ENCODE measurements at regions not wholly inside any gene's neighbourhood (a gene's known extent, or its start where the extent isn't known, plus 50 kb on each side); places are given as distances from the start of the nearest gene placed in this dataset.

DNA sequence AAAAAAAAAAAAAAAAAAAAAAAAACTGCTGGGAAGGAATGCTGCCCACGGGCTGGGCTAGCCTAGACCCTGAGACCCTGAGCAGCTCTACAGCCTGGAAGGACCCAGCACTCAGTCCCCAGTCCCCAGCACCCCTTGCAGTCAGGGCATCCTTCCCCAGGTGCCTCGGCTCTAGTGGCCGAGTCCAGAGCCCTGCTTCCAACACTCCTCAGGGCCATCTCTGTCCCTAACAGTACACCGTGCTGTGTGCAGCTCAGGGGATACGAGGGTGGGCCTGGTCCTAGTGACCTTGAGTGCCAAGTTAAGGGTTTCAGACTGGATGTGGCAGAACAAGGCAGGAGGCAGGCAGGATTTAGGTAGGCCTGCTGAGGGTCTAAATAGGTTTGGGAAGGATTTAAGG lies 50.2 kb upstream of the LRP8 start:
- peak; percentile 17 for DNase-seq

DNA sequence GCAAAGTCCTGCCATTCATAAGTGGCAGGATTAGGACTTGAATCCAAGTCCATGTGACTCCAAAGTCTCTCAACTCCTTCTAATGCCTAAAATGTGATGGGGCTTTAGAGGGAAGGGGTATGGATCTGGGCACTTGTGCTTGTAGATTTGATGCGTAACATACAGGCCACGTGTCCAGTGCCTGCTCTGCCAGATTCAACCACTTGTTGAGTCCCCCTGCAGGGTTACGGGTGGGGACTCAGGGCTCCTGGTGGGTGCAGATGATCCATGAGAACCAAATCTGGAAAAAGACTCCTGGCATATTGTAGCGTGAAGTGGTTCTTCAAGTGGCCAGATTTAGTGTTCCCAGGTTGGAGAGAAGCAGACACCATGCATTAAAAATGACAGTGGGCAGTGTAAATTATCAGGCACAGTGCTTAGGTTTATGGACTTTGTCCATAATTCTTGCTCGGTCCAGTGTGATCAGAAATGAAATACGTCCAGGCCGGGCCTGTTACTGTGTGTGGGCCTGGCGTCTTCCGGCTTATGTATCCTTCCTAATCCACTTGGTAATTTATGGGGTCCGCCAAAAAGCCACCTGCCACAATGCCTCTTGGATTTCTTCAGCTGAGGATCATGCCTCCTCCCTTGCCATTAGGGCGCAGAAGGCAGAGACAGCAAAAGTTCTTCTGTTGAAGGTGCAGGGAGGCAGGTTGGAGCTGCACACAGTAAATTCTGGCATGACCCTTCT lies 51.2 kb upstream of the LRP8 start:
- DNase-seq = peak; percentile 32

DNA sequence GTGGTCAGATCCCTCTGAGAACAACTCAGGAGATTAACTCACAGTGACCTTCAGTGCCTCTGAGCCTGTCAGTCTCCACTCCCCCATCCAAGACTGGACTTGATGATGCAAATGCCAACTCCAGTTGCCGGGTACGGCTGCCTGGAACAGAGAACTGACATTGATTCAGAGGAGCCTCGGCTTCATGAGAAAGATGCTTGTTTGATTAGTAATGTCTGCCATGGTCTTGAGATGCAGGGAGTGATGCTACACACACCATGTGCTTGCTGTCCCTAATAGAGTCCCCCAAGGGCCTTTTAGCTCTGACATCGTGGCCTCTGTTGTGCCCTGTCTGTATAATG lies 51.8 kb upstream of the LRP8 start:
- peak; percentile 23 for DNase-seq

DNA sequence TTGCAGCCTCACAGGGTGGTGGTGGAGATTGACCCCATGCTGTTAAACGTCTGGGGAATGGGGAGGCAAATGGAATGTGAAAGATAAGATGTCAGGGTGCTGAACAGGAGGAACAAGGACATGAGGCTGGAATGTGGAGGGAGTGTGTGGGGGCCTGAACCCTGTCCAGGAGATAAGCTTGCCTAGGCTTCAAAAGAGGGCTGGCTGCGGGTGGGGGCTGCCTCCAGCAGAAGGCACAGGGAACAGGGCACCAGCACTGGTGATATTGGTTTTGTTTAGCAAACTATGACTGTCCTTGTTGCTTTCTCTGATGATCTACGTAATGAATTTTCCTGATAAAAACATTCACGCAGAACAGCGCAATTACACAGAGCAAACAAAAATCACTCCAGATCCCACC lies 52.4 kb upstream of the LRP8 start:
- peak; percentile 2 for DNase-seq

DNA sequence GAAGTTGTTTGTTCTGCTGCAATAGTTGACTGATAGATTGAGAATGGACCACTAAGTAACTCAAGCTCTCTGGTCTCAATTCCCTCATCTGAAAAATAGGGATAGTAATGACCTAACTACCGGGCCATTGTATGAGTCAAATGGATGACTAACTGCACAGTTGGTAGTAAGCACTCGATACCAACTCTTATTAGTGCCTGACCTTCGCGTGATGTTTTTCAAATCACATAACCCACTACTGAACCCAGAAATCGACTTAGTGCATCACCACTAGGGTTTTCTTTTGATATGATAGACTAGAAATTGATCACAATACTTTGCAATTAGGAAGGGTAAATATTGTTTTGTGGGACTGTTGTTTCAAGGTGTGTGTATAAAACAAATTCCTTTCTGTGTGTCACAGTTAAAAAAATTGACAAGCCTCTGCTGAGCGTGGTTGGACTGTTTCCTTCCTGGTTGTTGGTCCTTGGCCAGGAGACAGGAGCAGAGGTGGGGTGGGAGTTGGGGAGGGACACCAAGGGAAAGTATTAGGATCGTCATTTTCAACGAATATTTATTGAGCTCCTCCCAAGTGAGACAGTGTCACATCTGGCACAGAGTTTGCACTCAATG lies 54.0 kb upstream of the LRP8 start:
- DNase-seq = no peak

DNA sequence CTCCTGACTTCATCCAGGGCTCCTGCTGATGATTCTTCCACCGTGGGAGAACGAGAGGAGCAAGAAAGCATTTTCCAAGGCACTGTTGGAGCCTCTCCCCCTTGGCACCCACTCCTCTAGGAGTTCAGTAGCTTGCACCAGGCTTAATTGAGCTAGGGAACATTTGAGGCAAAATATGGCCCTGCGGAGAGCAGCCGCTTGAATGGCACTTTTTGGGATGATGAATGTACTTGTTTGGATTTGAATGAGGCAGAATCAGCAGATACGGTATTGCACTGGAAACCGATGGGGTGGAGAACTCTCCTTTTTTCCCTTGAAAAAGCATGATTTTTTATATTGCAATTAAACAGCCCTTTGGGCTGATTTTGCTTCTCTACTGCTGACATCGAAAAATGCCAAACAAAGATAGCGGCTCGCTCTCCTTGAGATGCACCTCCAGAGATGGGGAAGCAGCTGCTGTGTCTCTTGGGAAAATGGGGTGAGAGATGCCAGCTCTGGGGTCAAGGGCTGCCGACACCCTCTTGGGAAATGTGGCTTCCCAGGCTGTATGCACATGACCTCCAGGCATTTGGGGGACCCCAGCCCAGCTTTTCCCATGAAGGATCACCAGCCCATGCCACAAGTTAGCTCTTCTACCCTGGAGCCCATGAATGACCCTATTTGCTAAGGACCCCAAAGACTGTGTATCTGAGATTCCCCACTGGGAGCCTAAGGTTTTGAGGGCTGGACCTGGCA lies 55.4 kb upstream of the LRP8 start:
- DNase-seq = no peak

DNA sequence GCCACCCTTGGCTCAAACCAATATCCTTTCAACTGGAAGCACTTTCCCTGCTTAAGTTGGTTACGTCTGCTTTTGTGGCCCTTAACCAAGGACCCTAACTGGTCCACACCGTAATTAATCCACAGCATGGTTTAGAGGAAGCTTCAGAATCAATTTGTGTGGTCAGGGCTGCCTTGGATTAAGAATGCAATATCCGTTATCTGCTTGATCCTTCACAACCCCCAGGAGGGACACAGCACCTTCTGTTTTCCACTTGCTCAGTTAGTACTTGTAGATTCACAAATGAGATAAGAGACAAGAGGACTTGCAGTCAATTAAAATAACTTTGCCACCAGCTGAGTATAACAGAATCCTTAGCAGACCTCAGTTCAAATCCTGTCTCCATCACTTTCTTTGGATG lies 56.9 kb upstream of the LRP8 start:
- DNase-seq = no peak

DNA sequence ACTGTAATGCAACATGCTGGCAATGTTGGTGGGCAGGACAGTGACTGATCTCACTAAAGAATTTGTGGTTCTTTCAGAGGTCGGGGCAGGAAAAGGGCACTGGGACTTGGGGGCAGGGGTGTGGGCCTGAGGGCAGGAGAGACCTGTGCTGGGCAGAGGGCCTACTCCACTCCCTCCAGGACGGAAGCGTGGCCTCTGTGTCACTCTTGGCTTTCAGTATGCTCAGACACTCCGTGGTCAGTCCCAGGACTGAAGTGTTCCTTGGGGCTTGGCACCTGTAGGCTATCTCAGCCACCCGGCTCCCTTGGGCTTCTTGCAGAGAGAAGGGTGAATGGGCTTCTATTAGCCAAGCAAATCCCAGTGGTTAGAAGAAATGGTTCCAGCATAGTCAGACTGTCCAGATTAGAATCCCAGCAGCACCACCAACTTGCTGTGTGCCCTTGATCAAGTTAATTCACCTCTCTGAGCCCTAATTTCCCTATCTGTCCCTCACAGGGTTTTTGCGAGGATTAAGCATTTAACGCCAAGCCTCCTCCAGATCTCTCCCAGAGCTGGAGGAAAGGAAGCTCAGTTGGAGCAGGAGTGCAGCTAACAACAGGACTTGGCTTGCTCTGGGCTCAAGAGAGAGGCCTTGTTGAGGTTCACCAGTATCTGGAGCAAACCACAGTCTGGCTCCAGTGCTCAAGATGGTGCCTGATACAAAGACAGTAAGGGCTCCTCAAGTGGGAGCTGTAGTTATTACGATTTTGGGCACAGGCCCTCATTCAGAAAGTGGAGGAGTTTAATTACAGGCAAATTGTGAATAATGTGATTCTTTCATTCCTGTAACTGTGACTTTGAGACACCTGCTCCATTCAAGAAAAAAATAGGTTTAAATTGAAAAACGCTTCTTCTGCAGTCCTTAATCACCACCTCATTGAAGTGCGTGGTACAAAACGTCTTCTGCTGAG lies 57.7 kb upstream of the LRP8 start:
- no peak for DNase-seq

DNA sequence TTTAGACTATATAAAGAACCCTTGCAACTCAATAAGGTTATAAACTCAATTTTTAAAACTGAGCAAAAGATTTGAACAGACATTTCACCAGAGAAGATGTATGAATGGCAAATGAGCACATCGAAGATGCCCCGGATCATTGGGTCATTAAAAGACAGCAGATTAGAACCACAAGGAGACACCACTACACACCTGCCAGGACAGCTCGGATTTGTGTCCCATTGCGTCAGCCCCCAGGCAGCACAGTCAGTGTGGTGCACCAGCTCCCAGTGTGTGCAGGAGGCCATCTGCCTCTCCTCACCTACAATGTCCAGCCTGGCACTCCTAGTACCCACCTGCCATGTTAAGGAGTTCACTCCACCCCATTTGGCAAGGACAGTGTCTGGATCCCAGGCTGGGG lies 61.1 kb upstream of the LRP8 start:
- DNase-seq = no peak

DNA sequence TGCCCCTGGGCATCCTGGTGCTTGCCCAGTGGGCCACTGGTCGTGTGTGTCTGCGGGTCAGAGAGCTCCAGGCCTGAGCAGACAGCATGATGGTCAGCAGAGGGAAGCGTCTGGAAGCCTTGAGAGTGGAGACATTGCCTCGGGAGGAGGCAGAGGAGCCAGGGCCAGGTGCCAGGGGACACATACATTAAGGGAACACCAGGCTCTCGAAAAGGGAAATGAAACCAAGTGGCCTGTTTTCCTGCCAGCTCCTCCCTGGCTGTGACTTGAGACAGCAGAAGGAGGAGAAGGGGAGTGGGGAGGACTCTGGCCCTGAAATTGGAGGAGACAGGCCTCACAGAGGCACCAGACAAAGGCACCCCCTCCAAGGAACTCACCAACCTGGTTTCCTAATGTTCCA lies 62.4 kb upstream of the LRP8 start:
- no peak for DNase-seq

DNA sequence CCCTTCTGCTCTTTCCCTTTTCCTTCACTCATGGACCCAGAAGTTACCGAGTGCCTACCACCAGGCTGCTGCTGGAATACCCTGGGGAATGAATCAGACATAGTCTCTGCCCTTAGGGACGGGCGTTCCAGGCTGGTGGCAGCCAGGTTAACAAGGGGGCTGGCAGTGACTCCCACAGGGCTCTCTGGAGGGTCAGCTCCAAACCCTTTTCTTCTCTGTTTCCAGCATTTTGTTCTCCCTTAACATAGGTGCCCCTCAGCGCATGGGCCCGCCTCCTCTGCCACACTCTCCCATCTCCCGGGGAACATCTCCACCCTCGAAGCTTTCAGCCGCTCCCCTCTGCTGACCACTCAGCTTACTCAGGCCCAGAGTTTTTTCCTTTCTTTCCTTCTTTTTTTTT lies 62.9 kb upstream of the LRP8 start:
- no peak for DNase-seq

DNA sequence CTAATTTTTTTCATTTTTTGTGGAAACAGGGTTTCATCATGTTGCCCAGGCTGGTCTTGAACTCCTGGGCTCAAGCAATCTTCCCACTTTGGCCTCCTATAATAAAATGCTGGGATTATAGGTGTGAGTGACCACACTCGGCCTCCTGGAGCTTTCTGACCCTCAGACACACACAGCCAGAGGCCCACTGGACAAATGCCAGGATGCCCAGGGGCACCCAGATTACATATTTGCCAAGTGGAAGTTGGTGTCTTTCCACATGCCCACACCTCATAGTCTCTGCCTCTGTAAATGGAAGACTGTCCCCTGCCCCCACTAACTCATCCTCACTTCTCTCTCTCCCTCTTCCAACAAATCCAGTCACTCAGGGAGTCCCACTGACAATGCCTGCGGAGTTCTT lies 63.4 kb upstream of the LRP8 start:
- DNase-seq = no peak

DNA sequence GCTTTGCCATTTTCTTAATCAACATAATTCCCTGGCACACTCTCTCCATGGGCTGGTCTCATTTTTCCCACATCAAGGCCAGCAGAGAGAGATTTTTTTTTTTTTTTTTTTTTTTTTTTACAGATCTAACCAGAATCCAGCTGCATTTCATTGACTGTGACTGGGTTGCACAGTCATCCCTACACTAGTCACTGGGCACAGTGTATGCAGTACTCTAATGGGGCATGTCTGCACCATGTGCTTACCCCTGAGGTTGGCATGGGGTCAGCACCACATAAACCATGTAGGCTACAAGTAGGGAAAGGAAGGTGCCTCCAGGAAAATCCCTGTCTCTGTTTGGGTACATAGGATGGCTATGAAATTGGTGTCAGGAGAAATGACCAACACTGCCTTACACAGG lies 64.1 kb upstream of the LRP8 start:
- no peak for DNase-seq

DNA sequence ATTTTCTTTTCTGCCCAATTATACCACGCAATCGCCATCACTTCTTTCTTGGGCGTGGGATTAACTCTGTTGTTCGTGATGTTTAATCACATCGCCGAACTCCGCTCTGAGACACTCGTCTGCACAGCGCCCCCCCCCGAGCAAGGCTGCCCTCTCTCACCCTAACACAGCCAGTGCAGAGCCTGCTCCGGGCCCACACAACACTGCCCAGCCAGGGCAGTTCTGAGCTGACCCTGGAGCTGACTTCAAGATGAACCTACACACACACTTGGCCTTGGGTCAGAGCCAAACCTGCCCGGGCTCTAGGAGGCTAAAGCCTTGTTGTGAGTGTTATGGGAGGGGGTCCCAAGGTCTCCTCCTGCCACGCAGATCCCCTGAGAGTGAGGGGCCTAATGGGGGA lies 64.6 kb upstream of the LRP8 start:
- DNase-seq = no peak

DNA sequence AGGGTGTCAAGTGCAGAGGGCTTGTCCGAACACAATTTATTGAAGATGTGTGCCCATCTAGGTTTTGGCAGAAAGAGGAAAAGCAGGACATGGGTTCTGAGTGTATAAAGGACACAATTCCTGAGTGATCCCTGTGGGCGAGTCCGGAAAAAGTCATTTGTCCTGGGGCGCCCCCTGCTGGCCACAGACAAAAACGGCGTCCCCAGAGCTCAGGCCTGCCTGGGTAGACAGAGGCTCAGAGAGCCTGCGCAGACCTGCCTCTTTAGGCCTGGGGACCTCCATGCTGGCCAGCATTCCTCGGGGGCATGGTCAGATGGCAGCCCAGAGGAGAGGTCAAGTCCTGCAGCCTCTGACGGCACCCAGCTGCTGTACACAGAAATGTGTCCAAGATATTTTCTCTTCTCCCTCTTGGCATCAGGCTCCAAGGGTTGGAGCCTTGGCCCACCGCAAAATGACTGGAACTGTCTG lies 65.5 kb upstream of the LRP8 start:
- peak; percentile 90 for DNase-seq

DNA sequence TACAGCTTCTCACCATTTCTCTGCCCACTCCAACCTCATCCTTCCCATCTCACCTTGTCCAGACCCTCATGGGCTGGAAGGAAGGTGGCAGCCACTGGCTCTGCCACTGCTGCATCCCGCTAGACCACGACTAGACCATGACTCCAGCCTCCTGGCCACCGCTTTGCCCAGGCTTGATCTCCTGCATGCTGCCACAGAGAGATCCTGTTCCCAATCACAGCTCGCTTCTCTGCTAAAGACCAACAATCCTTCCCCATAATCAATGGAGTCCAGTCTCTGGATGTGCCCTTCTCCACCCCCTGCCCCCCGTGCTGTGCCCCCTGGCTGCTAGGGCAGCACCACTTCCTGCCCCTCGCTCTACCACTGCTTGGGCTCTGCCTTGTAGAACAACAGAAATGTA lies 64.9 kb upstream of the DMRTB1 start:
- no peak for DNase-seq

DNA sequence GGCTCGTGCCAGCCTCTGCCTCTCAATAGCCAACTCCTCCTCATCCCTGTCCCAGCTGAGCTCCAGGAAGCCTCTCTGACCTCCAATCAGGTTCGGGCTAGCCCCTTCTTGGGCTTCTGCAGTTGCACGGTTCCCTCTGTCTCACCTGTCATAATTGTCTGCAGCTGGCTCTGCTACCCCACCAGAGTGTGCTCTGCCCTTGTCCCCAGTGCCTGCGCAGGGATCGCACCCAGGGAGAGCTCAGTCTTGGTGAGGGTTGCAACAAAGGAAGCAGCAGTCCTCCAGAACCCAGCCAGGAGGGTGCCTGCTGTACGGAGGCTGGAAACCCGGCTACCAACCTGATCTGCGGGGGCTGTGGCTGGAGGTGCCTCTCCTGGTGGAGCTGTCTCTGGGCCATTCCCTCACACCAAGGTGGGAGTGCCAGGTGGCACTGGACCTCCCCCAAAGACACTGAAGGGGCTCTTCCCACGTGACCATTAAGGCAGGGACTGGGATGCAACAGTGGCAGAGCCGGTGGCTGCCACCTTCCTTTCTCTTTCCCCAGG lies 63.5 kb upstream of the DMRTB1 start:
- no peak for DNase-seq

DNA sequence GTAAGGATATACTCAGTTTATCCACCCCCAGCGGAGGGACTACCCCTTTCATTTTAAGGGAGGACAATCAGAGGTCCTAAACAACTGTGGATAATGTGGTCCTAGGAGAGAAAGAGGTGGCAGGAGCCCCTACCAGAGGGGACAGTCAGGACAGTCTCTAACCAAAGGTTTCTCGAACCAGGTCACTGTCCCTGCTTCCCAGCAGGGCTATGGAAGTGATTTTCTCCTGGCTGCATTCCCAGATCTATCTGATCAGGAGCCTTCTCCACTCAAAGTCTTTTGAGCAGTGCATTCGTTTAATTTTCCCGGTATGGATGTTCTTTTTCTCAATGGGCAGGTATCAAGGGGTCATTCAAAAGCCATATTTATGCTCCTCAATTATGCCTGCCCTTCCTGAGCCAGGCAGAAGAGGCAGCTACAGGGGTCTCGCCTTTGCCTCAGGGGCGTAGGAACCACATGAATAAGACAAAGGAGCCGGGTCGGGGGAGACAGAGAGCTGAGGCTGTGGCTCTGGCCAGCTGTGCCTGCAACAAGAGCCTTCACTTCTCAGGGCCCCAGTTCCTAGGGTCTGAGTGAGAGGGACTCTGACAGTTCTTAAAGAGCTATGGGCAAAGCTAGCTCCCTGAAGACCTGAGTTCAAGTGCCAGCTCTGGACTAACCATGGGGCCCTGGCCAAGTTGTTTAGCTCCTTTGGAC lies 62.5 kb upstream of the DMRTB1 start:
- no peak for DNase-seq

DNA sequence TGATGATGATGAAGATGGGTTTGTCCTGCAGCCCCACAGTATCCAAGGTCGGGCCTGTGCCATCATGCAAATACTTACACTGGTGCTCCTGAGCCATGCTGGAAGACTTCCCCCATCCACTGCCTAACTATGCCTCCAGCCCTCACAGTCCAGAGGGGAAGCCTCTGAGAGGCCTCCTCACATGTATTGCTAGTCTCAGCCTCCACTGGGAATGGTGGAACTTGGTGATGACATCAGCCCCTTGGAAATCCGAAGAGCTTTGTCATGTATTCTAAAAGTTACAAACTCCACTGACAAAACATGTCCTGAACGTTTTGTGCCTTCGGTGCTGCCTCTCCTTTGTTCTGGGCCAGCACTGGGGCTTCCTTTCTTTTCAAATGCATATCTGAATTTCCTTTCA lies 61.1 kb upstream of the DMRTB1 start:
- peak; percentile 2 for DNase-seq

DNA sequence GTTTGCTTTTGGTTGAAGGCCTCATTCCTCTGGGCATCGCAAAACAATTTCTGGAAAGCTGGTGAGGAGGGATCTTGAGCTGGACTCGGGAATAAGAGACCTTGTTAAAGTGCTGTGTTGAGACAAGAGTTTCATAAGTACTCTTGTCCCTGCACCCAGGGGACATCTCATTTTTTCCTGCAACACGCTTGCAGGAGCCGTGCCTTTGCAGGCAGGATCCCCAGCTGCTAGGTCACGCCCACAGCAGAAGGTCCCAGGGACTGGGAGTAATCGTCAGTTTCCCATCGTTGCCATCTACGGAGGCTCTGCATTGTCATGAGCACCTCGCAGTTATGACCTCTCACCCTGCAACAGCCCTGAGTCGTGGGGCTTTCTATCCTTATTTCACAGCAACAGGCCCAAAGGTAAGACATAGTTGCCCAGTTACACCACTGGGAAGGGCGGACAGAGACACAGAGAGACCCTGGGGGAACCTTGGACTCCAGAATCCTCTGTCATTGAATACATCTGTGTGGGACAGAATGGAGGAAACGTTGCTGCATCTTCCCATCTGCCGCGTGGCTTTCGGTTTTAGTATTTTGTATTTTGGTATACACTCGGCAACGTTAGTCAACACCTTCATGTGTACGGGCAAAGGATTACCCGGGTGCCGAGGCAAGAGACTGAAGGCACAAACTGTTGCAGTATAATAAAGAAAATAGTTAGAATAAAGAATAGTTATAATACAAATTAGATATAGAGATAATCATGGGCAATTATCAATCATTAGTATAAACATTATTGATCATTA lies 60.4 kb upstream of the DMRTB1 start:
- peak; percentile 15 for DNase-seq

DNA sequence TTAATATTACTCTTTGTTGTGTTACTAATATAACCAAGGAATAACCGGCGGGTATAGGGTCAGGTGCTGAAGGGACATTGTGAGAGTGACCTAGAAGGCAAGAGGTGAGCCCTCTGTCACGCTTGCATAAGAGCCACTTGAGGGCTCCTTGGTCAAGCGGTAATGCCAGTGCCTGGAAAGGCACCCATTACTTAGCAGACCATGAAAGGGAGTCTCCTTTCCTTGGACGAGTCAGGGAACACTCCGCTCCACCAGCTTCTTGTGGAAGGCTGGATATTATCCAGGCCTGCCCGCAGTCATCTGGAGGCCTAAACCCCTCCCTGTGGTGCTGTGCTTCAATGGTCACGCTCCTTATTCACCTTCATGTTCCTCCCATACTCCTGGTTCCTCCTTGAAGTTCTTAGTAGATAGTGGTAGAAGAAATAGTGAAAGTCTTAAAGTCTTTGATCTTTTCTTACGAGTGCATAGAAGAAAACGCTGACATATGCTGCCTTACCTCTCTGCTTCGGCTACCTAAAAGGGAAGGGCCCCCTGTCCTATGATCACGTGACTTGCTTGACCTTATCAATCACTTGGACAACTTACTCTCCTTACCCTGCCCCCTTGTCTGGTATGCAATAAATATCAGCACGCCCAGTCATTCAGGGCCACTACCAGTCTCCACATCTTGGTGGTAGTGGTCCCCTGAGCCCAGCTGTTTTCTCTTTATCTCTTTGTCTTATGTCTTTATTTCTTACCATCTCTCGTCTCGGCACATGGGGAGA lies 59.6 kb upstream of the DMRTB1 start:
- DNase-seq = peak; percentile 27

Data from right forelimb (tissue), 1 donor.